SH-SY5Y (cell line): ENCODE measurements at regions not wholly inside any gene's neighbourhood (a gene's known extent, or its start where the extent isn't known, plus 50 kb on each side); places are given as distances from the start of the nearest gene placed in this dataset.

Experiments used
- GATA2 ChIP-seq: IDR thresholded peaks from 2 replicates; pipeline ENCODE4 v1.6.1; 2011; ENCODE audit warnings: mild to moderate bottlenecking, low read depth, low read length
- GATA3 ChIP-seq: IDR thresholded peaks from 2 replicates; pipeline ENCODE4 v1.6.1; 2011; ENCODE audit warnings: low read depth, mild to moderate bottlenecking, low read length, moderate library complexity

GRCh38 chr11:112478806-112479205 lies 218.1 kb upstream of the PLET1 start:
- TF ChIP-seq GATA2 (no peak), GATA3 (no peak)

GRCh38 chr11:112481431-112481830 lies 220.8 kb upstream of the PLET1 start:
- TF ChIP-seq GATA3 (no peak), GATA2 (no peak)

GRCh38 chr11:112481893-112482292 lies 221.2 kb upstream of the PLET1 start:
- TF ChIP-seq GATA3 (no peak), GATA2 (no peak)

GRCh38 chr11:112485280-112485679 lies 224.6 kb upstream of the PLET1 start:
- TF ChIP-seq GATA3 (no peak), GATA2 (no peak)

- no peak for TF ChIP-seq GATA3
- no peak for TF ChIP-seq GATA2
These were observed 237.2 kb upstream of the PLET1 start for GRCh38 chr11:112497826-112498225.

- TF ChIP-seq GATA3 (no peak), GATA2 (no peak)
These were observed 238.0 kb upstream of the PLET1 start for GRCh38 chr11:112498701-112499100.

GRCh38 chr11:112499153-112499880 lies 238.7 kb upstream of the PLET1 start:
- TF ChIP-seq GATA2 (no peak), GATA3 (no peak)

- TF ChIP-seq GATA3 (no peak), GATA2 (no peak)
These were observed 239.2 kb upstream of the PLET1 start for GRCh38 chr11:112499881-112500204.

GRCh38 chr11:112503410-112503809 lies 242.8 kb upstream of the PLET1 start:
- TF ChIP-seq GATA3 (no peak), GATA2 (no peak)

GRCh38 chr11:112504056-112504455 lies 243.4 kb upstream of the PLET1 start:
- no peak for TF ChIP-seq GATA2
- no peak for TF ChIP-seq GATA3

- TF ChIP-seq GATA2 (no peak), GATA3 (no peak)
These were observed 246.2 kb upstream of the PLET1 start for GRCh38 chr11:112506852-112507251.

- TF ChIP-seq GATA2 (no peak), GATA3 (no peak)
These were observed 246.6 kb upstream of the PLET1 start for GRCh38 chr11:112507281-112507680.

GRCh38 chr11:112508750-112509149 lies 248.1 kb upstream of the PLET1 start:
- no peak for TF ChIP-seq GATA2
- TF ChIP-seq GATA3, result no peak

- TF ChIP-seq GATA2 (no peak), GATA3 (no peak)
These were observed 248.6 kb upstream of the PLET1 start for GRCh38 chr11:112509300-112509699.

GRCh38 chr11:112511271-112511670 lies 250.6 kb upstream of the PLET1 start:
- no peak for TF ChIP-seq GATA3
- TF ChIP-seq GATA2, result no peak

GRCh38 chr11:112511911-112512310 lies 251.3 kb upstream of the PLET1 start:
- no peak for TF ChIP-seq GATA2
- TF ChIP-seq GATA3, result no peak
